ENCODE measurements at regions not wholly inside any gene's neighbourhood (a gene's known extent, or its start where the extent isn't known, plus 50 kb on each side); places are given as distances from the start of the nearest gene placed in this dataset.

DNA sequence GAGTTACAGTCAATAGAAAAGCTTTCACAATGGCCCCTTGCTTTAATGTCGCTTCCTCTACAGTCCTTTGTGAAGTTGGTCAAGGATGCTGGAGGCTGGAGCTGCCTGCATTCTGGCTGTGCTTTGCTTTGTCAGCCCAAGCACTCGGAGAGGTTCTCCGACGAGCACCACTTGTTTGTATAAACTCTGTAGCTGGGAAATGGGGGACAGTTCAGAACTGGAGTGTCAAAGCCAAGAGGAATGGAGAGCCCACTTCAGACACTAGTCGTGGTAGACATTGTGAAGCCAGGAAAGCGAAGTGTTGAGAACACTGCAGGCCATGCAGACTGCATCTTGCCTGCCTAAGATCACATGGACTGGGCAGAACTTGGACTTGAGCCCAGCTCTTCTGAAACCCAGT lies 330.3 kb downstream of the GADD45G start:
- Histone ChIP-seq H3K79me2 (ENCODE audit: insufficient read depth, low read length) (no peaks in the 10 kb centered on the region), H4K20me1 (ENCODE audit: insufficient read depth) (no peaks in the 10 kb centered on the region), H3K27me3 (ENCODE audit: insufficient read depth, low read length) (peaks cover 78% of the 10 kb centered on the region), H3K9me2 (ENCODE audit: insufficient read depth) (no peaks in the 10 kb centered on the region), H3K4me1 (ENCODE audit: control insufficient read depth in 1 of 2, insufficient read depth in 2 of 2, low read length in 2 of 2) (no peaks in the 10 kb centered on the region), H3K36me3 (ENCODE audit: control insufficient read depth in 1 of 2, insufficient read depth in 2 of 2, low read length in 2 of 2) (no peaks in the 10 kb centered on the region), H3K4me2 (ENCODE audit: low read length) (no peak overlapping the region), H2AFZ (ENCODE audit: low read depth, low read length, poor library complexity, severe bottlenecking) (no peak overlapping the region), H3K4me3 (replicated peaks in 1 of 2; ENCODE audit: low read depth in 1 of 2, low read length in 2 of 2) (no peak overlapping the region), H3K9ac (ENCODE audit: low read length) (no peak overlapping the region), H3K27ac (ENCODE audit: low read depth, low read length) (no peak overlapping the region), H3K9me3 (ENCODE audit: control insufficient read depth in 1 of 2, insufficient read depth in 1 of 2, low read depth in 1 of 2, low read length in 2 of 2) (no peaks in the 10 kb centered on the region)
- TF ChIP-seq, protein P1, sequence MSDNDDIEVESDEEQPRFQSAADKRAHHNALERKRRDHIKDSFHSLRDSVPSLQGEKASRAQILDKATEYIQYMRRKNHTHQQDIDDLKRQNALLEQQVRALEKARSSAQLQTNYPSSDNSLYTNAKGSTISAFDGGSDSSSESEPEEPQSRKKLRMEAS (IDR thresholded peaks at IDR 0.05): no peak
- TF ChIP-seq RAD21 (IDR thresholded peaks at IDR 0.05; ENCODE audit: low read depth) (no peak), JUND (IDR thresholded peaks at IDR 0.05) (no peak)
- BruUV-seq (replicated peaks): no TSS peak
- ChIA-PET CTCF (no interaction called here), POLR2A (no interaction called here), RAD21 (ENCODE audit: low non-redundant PET in 1 of 2, low total read pairs in 2 of 2, uncharacterized antibody in 2 of 2, unreplicated experiment in 2 of 2) (no interaction called here)
- intact Hi-C loops (cut with micrococcal nuclease): no loop called here
- DNase-seq (ENCODE audit: low read depth, low spot score) (no peak), ATAC-seq (no peak)

GRCh38 chr9:89935801-89936200 lies 331.0 kb downstream of the GADD45G start:
- H3K4me3 ChIP-seq (replicated peaks in 1 of 2; ENCODE audit: low read depth in 1 of 2, low read length in 2 of 2): no peak overlapping the region
- H3K79me2 ChIP-seq (ENCODE audit: insufficient read depth, low read length): no peaks in the 10 kb centered on the region
- no peaks in the 10 kb centered on the region for H4K20me1 ChIP-seq (ENCODE audit: insufficient read depth)
- H3K27me3 ChIP-seq (ENCODE audit: insufficient read depth, low read length): peaks cover 79% of the 10 kb centered on the region
- no peak for DNase-seq (ENCODE audit: low read depth, low spot score)
- TF ChIP-seq EGR1 (IDR thresholded peaks at IDR 0.05; ENCODE audit: low read depth): no peak
- no peak for TF ChIP-seq CBX3 (IDR thresholded peaks at IDR 0.05; ENCODE audit: low read depth)
- no peak for TF ChIP-seq ZFX (IDR thresholded peaks at IDR 0.05)
- TF ChIP-seq ATF3 (IDR thresholded peaks at IDR 0.05): no peak
- no peak for TF ChIP-seq FOSL1 (IDR thresholded peaks at IDR 0.05; ENCODE audit: low read depth)
- no peak for TF ChIP-seq ELF1 (IDR thresholded peaks at IDR 0.05; ENCODE audit: borderline replicate concordance, low read depth)
- TF ChIP-seq SIN3A (IDR thresholded peaks at IDR 0.05; ENCODE audit: low read depth): no peak
- no peak for TF ChIP-seq EZH2phosphoT487 (IDR thresholded peaks at IDR 0.05; ENCODE audit: borderline replicate concordance)
- TF ChIP-seq ZNF274 (IDR thresholded peaks at IDR 0.05; ENCODE audit: low read depth, low read length): no peak
- H3K9me3 ChIP-seq (ENCODE audit: control insufficient read depth in 1 of 2, insufficient read depth in 1 of 2, low read depth in 1 of 2, low read length in 2 of 2): no peaks in the 10 kb centered on the region
- POLR2A ChIA-PET: no interaction called here
- H3K36me3 ChIP-seq (ENCODE audit: control insufficient read depth in 1 of 2, insufficient read depth in 2 of 2, low read length in 2 of 2): no peaks in the 10 kb centered on the region
- no peak overlapping the region for H3K9ac ChIP-seq (ENCODE audit: low read length)
- no TSS peak for BruUV-seq (replicated peaks)
- RAD21 ChIA-PET (ENCODE audit: low non-redundant PET in 1 of 2, low total read pairs in 2 of 2, uncharacterized antibody in 2 of 2, unreplicated experiment in 2 of 2): no interaction called here
- H3K27ac ChIP-seq (ENCODE audit: low read depth, low read length): no peak overlapping the region
- no peaks in the 10 kb centered on the region for H3K9me2 ChIP-seq (ENCODE audit: insufficient read depth)
- H3K4me1 ChIP-seq (ENCODE audit: control insufficient read depth in 1 of 2, insufficient read depth in 2 of 2, low read length in 2 of 2): no peaks in the 10 kb centered on the region
- CTCF ChIA-PET: no interaction called here
- intact Hi-C loops (cut with micrococcal nuclease): no loop called here
- no peak for ATAC-seq
- H3K4me2 ChIP-seq (ENCODE audit: low read length): no peak overlapping the region
- no peak overlapping the region for H2AFZ ChIP-seq (ENCODE audit: low read depth, low read length, poor library complexity, severe bottlenecking)
